ENCODE measurements at regions not wholly inside any gene's neighbourhood (a gene's known extent, or its start where the extent isn't known, plus 50 kb on each side); places are given as distances from the start of the nearest gene placed in this dataset.
"Not testable (repeated sequence)": the region's sequence is repeated elsewhere in the genome, so short reads cannot be mapped to it uniquely, and the experiment has no call there.

DNA sequence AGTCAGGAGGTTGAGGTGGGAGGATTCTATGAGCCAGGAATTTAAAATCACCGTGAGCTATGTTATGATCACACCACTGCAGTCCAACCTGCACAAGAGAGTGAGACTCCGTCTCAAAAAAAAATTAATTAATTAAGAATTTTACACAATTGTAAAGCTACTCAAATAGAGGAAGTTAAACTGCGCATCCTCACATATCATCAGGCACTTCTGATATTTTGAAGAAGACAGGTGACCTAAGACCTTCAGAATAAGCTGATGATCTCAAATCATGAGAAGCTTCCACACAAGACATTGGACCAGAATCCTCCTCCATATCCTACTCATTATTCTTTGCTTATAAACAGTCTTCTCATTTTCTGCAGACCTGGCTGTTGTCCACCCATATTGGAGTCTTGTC is 800.9 kb downstream of the TMEM121 start:
- no peak for DNase-seq

DNA sequence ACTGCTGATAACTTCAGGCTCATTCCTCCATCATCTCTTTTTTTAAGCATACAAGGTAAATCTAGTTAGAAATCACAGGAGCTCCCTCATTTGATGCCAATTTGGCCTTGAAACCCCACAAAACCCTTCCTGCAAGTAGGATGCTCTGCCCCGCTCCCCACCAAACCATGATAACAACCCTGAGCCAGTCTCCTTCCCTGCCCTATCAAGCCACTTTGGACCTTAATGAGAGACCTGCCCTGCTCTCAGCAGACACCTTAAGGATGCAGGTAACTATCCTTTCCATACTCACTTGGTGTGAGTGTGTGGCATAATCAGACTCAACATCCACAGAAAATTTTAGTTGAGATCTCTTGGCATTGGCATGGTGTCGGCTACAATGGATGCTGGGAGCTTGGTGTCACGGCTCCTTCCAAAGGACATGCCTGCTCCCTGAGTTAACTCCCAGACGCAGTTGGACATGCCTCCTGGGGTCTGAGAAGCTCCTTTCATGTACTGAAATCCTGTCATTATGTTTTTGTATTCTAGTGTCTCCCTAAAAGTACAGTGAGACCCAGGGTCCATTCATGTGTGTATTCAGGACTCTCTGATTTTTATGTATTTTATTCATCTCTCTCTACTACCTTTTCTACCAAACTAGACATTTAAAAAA is 801.4 kb downstream of the TMEM121 start:
- not testable (repeated sequence) for DNase-seq

DNA sequence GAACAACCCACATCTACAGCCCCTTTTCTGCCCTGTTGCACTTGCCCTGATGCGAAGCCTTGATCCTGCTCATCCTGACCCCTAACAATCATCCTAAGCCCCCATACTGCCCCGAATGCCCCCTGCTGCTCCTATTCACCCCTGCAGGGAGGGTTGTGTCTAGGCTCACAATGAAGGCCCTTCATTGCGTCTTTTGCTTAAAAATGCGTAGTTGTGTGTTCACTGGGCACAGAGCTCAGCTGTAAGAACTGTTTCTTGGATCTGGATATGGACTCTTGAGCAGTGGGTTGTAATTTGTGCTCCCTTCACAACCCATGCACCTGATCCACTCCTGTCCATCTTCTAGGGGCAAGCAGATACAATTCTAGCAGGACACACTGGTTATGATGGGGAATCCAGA is 802.9 kb downstream of the TMEM121 start:
- DNase-seq, result not testable (repeated sequence)

DNA sequence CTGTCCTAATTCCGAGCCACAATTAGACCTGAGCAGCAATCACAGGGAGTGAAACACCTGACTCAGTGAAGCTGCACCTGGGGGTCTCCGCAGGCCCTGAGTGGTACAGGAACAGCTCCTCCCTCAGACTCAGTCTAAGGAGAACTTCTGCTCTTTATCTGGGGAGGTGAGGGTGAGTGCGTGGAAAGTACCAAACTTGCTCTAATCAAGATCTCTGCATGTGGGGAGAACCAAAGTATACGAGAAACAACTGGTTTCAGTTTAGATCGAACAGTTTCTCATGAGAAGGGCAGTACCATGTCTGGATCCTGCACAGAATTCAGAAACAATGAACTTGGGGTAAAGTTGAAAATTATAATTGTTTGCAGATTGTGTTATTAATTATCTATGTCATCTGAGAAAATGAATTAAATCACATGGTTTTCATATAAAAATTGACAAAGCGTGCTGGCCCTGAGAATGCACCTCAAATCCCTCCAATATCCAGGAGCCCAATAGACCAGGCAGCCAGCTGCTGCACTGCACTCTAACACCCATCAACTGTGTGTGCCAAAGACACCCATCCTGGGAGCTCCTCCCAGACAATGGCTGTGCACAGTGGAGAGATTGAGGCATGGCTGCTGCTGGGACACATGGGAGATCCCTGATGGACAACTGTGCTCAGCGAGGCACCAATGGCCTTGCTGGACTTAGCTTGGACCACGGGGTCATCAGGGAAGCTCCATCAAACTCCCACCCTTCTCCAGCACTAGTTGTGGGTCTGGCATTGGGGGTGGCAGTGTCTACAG is 803.8 kb downstream of the TMEM121 start:
- not testable (repeated sequence) for DNase-seq

DNA sequence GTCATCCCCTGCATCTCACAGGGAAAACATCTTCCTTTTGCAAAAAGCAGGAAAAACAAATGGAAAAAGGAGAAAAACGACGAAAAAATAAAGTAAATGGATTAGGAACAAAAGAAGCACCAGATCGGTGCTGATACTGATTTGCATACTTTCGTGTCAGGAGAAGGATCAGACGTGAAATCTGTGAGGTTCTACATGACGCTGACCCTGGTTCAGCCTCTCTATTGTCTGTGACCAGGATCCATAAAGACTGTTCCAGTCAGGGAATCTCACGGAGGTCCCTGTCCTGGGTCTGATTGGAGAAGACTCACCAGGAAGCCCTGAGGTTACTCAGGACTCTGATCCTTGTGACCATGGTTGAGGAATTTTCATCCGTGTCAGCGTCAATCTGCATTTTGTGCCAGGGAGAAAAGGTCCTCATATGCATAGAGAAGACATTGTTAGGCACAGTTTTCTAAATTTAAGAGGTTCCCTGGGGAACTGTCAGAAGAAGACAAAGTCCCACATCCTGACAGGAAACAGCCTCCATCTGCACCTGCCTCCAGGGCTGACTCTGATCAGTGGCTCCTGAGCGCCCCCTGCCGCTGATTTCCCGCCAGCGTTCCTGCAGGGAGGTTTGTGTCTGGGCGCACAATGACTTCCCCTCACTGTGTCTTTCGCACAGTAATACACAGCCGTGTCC is 808.2 kb downstream of the TMEM121 start:
- DNase-seq, result not testable (repeated sequence)

DNA sequence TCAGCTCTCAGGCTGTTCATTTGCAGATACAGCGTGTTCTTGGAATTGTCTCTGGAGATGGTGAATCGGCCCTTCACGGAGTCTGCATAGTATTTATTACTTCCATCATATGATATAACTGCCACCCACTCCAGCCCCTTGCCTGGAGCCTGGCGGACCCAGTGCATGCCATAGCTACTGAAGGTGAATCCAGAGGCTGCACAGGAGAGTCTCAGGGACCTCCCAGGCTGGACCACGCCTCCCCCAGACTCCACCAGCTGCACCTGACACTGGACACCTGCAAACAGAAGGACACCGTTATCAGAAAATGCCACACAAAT is 808.7 kb downstream of the TMEM121 start:
- not testable (repeated sequence) for DNase-seq

DNA sequence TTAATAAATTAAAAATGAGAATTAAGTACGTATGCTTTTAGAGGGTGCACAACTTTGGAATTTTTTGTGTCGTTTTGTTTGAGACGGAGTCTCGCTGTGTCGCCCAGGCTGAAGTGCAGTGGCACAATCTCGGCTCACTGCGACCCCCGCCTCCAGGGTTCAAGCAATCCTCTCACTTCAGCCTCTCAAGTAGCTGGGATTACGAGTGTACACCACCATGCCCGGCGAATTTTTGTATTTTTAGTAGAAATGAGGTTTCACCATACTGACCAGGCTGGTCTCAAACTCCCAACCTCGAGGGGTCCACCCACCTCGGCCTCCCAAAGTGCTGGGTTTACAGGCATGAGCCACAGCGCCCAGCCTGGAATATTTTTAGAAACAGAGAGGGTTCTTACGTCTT is 812.4 kb downstream of the TMEM121 start:
- DNase-seq, result not testable (repeated sequence)

DNA sequence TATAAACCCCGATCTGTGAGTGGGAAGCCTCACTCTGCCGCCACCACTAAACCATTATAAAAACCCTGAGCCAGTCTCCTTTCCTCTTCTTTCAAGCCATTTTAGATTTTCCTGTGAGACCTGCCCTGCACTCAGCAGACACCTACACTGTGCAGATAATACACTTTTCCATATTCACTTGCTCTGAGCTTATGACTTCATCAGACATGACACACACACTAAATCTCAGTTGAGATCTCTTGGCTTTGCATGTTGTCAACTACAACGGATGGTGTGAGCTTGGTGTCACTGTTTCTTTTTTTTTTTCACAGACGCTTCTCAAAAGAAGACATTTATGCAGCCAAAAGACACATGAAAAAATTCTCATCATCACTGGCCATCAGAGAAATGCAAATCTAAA is 814.3 kb downstream of the TMEM121 start:
- DNase-seq, result not testable (repeated sequence)

- not testable (repeated sequence) for DNase-seq
Observed at GRCh38 chr14:106341161-106341560, 814.8 kb downstream of the TMEM121 start.

DNA sequence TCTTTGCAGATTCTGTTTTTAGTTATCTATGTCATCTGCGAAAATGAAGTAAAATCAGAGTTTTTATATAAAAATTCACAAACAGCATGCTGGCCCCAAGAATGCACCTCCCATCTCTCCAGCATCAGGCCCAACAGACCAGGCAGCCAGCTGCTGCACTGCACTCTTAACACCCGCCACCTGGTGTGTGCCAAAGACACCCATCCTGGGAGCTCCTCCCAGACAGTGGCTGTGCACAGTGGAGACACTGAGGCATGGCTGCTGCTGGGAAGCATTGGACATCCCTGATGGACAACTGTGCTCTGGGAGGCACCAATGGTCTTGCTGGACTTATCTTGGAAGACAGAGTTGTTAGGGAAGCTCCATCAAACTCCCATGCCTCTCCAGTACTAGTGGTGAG is 817.2 kb downstream of the TMEM121 start:
- no peak for DNase-seq

DNA sequence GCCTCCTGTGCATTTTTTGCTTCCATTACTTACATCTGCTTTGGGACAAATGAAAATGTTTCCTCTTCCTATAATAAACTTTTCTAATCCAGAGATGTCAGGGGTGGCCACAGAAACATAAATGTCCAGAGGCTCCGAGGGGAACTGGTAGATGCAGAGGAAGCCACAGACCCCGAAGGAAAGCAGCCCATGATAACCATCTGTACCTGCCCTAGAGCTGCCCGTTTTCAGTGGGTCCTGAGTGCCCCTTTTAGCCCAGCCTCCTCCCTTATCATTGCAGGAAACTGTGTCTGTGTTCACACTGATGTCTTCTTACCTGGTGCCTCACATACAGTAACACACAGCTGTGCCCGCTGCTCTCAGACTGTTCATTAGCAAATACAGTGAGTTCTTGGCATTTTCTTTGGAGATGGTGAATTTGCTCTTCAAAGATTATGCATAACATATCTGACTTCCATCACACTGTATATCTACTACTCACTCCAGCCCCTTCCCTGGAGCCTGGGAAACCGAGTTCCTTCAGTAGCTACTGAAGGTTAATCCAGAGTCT is 817.8 kb downstream of the TMEM121 start:
- not testable (repeated sequence) for DNase-seq

DNA sequence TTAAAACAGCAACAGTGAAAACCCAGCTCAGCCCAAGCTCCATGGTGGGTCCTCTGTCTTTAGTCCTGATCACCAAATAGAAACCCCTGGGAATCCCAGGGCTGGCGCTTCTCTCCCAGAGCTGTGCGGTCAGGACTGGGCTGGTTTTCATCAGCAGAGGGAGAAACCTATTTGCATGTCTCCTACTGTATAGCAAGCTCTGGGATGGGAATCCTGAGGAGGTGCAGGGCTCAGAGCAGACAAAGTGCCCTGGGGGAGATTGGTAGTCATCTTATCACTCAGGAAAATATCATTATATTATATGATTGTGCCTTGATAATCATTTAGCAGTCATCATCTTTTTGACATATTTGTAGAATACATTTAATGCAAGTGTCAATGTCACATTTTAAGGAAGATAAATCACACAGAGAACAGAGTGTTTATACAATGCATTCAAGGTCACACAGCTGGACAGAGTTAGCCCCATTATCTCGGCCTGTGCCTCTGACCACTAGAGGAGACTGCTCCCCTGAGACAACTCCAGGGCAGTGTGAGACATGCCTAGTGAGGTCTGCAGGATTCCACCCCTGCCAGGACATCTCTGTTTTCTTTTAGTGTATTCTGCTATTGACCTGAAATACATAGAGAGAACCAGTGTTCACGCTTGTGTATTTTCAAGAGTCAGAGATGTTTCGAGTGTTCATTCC is 818.6 kb downstream of the TMEM121 start:
- DNase-seq, result not testable (repeated sequence)

- DNase-seq, result no peak
Observed at GRCh38 chr14:106346084-106346483, 819.7 kb downstream of the TMEM121 start.

DNA sequence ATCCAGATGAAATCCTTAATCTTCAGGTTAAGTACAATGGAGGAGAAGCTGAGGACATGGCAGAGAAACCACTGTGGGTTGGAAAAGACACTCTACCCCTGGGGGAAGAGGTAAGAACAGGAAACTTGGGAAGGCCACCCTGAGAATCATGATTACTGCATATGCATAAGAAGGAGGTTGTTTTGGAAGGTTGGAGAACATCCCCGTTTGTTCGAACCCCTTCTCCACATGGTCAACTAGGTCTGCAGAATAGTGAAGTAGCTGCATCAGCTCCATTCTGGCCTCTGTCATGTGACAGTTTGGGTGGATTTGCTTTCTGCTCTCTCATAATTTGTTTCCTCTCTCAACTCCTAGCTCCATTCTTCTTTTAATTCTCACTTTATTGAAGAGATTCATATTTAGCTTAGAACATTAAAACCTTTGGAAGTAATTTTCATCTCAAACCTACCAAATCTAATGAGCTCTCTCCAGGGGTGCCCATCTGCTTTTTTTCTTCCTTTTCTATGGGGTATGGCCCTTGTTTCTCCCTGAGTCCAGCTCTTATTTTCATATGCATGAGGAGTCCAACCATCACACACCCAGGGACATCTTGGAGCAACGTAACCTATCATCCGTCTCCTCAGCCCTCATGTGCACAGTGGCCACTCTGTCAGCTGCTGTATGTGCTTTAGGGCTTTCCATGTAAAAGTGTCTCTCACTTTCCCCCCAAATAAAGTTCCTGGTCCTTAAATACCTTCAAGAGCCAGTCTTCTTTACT is 820.3 kb downstream of the TMEM121 start:
- DNase-seq, result no peak

GRCh38 chr14:106347291-106347778 is 821.0 kb downstream of the TMEM121 start:
- no peak for DNase-seq

DNA sequence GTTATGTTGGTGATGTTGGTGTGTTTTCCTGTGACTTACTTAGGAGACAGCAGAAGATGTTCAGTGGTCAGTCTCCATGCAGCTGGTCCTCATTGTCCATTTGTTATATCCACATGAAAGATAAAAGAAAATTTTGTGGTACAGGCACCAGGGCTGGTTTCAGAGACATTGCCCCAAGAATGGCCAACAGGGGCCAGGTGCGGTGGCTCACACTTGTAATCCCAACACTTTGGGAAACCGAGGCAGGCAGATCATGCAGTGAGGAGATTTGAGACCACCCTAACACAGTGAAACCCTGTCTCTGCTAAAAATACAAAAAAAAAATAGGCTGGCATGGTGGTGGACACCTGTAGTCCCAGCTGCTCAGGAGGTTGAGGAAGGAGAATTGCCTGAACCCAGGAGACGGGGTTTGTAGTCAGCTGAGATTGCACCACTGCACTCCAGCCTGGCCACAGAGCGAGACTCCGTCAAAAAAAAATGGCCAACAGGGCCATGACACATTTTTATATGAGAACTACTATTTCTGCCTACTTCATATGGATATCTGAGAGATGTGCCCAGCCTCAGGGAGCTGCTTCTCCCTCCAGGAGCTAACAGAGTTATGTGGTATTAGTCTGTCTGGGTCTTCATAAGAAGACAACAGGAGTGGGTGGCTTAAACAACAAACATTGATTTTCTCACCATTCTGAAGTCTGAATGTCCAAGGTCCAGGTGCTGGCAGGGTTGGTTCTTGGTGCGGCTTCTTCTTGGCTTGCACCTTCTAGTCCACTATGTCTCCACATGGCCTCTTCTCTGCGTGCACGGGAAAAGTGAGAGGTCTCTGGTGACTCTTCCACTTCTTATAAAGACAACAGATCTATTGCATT is 821.7 kb downstream of the TMEM121 start:
- no peak for DNase-seq

- not testable (repeated sequence) for DNase-seq
Observed at GRCh38 chr14:106348873-106349540, 822.6 kb downstream of the TMEM121 start.

DNA sequence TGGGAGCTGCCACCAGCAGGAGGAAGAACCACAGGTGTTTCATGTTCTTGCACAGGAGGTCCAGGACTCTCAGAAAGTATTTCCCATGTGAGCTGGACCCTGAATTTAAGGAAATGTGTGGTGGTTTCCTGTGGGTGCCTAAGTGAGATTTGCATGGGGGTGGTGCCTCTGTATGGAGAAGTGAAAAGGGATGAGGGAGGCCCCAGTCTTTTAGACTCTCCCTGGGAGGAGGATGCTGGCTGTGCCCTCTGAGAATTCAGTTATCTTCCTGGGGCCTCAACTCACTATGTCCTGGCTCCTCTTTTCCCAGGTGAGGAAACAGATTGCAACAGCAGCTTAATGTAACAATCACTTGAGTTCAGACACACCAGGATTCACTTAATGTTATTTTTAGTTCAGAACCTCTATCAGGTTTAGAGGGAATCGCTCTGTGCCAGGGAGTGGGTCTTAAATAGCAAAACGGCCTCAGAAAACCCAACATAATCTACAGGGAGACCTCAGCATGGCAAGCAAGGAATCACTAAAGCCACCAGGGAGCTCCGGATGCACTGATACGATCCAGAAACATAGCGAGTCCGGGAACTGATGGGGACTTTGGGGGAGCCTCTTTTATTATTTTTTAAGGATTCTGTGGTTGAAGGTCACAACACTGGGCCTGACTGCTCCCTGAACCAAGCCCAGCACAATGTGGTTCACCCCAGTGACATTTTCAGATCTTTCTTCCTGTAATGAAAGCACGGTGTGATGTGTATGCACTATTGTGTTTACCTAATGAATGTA is 823.5 kb downstream of the TMEM121 start:
- not testable (repeated sequence) for DNase-seq

All from left kidney (tissue), 1 donor.